Neural crest cell (in vitro differentiated cells): ENCODE measurements at regions not wholly inside any gene's neighbourhood (a gene's known extent, or its start where the extent isn't known, plus 50 kb on each side); places are given as distances from the start of the nearest gene placed in this dataset.
"Not testable (repeated sequence)": the region's sequence is repeated elsewhere in the genome, so short reads cannot be mapped to it uniquely, and the experiment has no call there.

Experiments used
- DNase-seq: peaks from one replicate; pipeline ENCODE4 v3.0.0; 2021; ENCODE audit warnings: low read depth, mixed read lengths, low spot score
- H3K27ac Mint-ChIP-seq: one replicate; pipeline ENCODE4 v1.8.0; 2021; ENCODE audit warnings: mild to moderate bottlenecking, mixed read lengths; ENCODE audit not compliant: unreplicated experiment
- H3K27me3 Mint-ChIP-seq: 2 replicates; pipeline ENCODE4 v1.8.0; 2021; ENCODE audit warnings: low read depth, mild to moderate bottlenecking, mixed read lengths
- H3K36me3 Mint-ChIP-seq: 2 replicates; pipeline ENCODE4 v1.8.0; 2021; ENCODE audit warnings: low read depth, mild to moderate bottlenecking, mixed read lengths
- H3K4me1 Mint-ChIP-seq: 2 replicates; pipeline ENCODE4 v1.8.0; 2021; ENCODE audit warnings: mixed read lengths
- H3K4me3 Mint-ChIP-seq: one replicate; pipeline ENCODE4 v1.8.0; 2021; ENCODE audit warnings: mild to moderate bottlenecking, mixed read lengths
- H3K9me3 Mint-ChIP-seq: 2 replicates; pipeline ENCODE4 v1.8.0; 2021; ENCODE audit warnings: mixed read lengths
- CTCF ChIP-seq: fragments of 200-600 bp; sonication (generic); conservative IDR thresholded peaks from 2 replicates; pipeline ENCODE4 v1.5.0; 2021; ENCODE audit warnings: antibody characterized with exemption, mild to moderate bottlenecking

- no peaks in the 10 kb centered on the region for H3K36me3 Mint-ChIP-seq
- no peak overlapping the region for H3K27ac Mint-ChIP-seq
- peaks cover 5% of the 10 kb centered on the region for H3K9me3 Mint-ChIP-seq
- H3K4me3 Mint-ChIP-seq = no peak overlapping the region
- H3K27me3 Mint-ChIP-seq = no peaks in the 10 kb centered on the region
- DNase-seq = no peak
- no peak for TF ChIP-seq CTCF
- peaks cover 13% of the 10 kb centered on the region for H3K4me1 Mint-ChIP-seq
Observed at GRCh38 chr7:81187753-81188152, 268.9 kb upstream of the SEMA3C start.

DNA sequence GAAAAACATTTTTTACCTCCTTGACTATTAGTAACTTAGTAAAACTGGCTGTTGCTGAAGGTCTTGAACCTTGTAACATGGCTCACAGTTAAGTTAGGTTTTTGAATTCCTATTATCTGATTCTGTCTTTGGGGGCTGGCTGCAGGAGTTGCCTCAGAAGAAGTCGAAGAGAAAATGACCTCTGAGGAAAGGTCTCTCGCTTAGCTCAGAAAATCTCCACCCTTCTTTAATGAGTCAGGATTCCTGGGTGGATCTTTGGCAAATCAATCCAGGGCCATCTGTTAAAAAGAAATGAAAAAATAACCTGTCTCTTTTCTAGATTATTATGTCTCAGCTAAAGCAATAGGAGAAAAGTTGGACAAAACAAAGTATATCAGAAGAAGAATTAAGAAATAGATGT, 267.8 kb upstream of the SEMA3C start:
- DNase-seq = no peak
- no peaks in the 10 kb centered on the region for H3K36me3 Mint-ChIP-seq
- H3K4me3 Mint-ChIP-seq = no peak overlapping the region
- H3K9me3 Mint-ChIP-seq = peaks cover 5% of the 10 kb centered on the region
- peaks cover 8% of the 10 kb centered on the region for H3K4me1 Mint-ChIP-seq
- no peaks in the 10 kb centered on the region for H3K27me3 Mint-ChIP-seq
- no peak for TF ChIP-seq CTCF
- no peak overlapping the region for H3K27ac Mint-ChIP-seq

- H3K27ac Mint-ChIP-seq = no peak overlapping the region
- no peaks in the 10 kb centered on the region for H3K4me1 Mint-ChIP-seq
- H3K9me3 Mint-ChIP-seq = peaks cover 12% of the 10 kb centered on the region
- no peak overlapping the region for H3K4me3 Mint-ChIP-seq
- H3K36me3 Mint-ChIP-seq = peaks cover 6% of the 10 kb centered on the region
- DNase-seq = no peak
- no peak for TF ChIP-seq CTCF
- no peaks in the 10 kb centered on the region for H3K27me3 Mint-ChIP-seq
Observed at GRCh38 chr7:81185072-81185471, 266.2 kb upstream of the SEMA3C start.

DNA sequence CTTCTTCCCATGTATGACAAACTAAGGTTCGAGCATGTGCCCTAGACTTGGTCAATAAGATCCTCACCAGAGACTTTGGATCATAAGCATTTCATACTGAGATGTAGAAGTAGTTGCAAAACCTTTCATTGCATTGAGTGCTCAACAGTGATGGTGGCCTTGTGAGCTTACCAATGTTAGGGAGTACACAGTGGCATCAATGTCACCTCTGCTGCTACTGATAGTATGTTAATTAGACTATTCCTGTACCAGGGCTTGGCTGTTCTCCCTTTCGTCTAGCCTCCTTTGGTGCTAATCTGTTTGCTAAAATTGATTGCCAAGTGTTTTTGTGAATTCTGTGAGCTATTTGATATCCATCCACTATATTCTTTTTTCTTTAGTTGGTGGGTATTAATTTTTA, 264.5 kb upstream of the SEMA3C start:
- H3K27ac Mint-ChIP-seq = no peak overlapping the region
- no peaks in the 10 kb centered on the region for H3K27me3 Mint-ChIP-seq
- no peak for TF ChIP-seq CTCF
- H3K36me3 Mint-ChIP-seq = peaks cover 18% of the 10 kb centered on the region
- no peak for DNase-seq
- H3K9me3 Mint-ChIP-seq = peaks cover 14% of the 10 kb centered on the region
- H3K4me1 Mint-ChIP-seq = no peaks in the 10 kb centered on the region
- H3K4me3 Mint-ChIP-seq = no peak overlapping the region

DNA sequence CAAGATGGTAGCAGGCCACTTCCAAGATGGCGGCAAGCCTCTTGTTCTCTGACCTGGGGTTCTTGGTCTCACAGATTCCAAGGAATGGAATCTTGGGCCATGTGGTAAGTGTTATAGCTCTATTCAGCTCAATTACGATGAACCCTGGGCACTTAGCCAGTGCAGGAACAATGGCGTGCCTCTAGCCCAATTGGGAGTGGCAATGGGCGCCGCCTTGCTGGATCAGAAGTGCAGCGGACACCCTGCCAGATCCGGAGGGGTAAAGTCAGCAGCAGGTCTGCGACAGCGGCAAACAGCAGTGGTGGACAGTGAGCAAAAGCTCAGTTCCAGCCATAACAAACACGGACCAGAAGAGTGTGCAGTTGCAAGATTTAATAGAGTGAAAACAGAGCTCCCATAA, 263.2 kb upstream of the SEMA3C start:
- H3K27me3 Mint-ChIP-seq, H3K4me3 Mint-ChIP-seq, DNase-seq, H3K4me1 Mint-ChIP-seq: not testable (repeated sequence)
- peak overlapping the region; percentile 78 for H3K27ac Mint-ChIP-seq
- H3K36me3 Mint-ChIP-seq = peaks cover 24% of the 10 kb centered on the region
- H3K9me3 Mint-ChIP-seq = peaks cover 19% of the 10 kb centered on the region

DNA sequence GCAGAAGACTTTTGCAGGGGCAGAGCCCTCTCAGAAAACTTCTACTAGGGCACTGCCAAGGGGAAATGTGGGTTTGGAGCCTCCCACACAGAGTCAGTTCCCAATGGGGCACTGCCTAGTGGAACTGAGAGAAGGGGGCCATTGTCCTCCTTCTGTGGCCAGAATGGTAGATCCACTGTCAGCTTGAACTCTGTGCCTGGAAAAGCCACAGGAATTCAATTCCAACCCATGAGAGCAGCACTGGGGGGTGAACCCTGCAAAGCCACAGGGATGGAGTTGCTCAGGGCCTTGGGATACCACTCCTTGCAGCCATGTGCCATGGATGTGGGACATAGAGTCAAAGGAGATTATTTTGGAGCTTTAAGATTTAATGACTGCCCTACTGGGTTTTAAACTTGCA, 262.2 kb upstream of the SEMA3C start:
- Mint-ChIP-seq H3K4me3 (no peak overlapping the region), H3K4me1 (peaks cover under 1% of the 10 kb centered on the region), H3K27ac (no peak overlapping the region), H3K36me3 (peaks cover 24% of the 10 kb centered on the region), H3K9me3 (peaks cover 19% of the 10 kb centered on the region), H3K27me3 (no peaks in the 10 kb centered on the region)
- no peak for DNase-seq
- TF ChIP-seq CTCF = no peak
